GM19452 (cell line): ENCODE measurements at regions not wholly inside any gene's neighbourhood (a gene's known extent, or its start where the extent isn't known, plus 50 kb on each side); places are given as distances from the start of the nearest gene placed in this dataset.
"Not testable (repeated sequence)": the region's sequence is repeated elsewhere in the genome, so short reads cannot be mapped to it uniquely, and the experiment has no call there.

Experiments
- ATAC-seq: cut with Tn5 transposase; IDR thresholded peaks from one replicate; pipeline ENCODE4 v1.9.1; 2021; ENCODE audit not compliant: unreplicated experiment

DNA sequence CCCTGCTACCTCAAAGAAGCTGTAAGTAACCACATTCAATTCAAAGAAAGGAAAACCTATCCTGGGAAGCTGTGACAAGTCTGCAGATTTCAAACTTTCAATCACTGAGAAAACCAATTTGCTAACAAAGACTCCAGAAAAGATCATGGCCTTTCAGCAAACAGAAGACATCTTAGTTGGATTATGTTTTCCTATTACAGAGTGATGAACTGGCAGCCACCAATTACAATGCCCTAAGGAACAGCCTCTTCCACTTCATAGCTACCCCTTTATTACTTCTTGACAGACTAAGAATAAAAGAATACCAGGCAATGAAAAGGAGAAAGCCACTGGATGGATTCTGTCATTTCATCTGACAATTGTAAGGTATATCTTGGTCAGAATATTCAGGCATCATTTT is 128.2 kb upstream of the RASEF start:
- no peak for ATAC-seq

DNA sequence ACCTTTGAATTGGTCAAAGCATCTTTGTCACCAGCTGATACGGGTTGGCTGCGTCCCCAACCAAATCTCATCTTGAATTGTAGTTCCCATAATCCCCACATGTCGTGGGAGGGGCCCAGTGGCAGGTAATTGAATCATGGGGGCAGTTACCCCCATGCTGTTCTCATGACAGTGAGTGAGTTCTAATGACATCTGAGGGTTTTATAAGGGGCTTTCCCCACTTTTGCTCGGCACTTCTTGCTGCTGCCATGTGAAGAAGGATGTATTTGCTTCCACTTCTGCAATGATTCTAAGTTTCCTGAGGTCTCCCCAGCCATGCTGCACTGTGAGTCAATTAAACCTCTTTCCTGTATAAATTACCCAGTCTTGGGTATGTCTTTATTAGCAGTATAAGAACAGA is 126.1 kb upstream of the RASEF start:
- ATAC-seq: not testable (repeated sequence)

DNA sequence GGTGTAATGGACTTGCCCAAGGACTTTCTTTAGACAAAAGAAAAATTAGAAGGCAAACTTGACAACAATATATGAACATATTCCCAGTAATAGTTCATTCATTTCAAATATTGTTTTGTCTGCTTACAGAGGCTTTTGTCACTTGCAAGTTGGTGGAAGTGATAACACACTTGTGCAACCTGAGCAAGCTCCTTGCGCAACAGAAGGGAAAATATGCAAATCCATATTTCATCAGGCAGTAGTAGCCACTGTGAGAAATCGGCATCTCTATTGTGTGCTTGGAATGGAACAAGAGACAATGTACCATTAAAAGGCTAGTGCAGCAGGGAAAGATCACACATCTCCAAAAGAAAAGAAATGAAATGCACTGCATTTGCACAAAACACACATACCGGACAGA is 125.3 kb upstream of the RASEF start:
- ATAC-seq: no peak

DNA sequence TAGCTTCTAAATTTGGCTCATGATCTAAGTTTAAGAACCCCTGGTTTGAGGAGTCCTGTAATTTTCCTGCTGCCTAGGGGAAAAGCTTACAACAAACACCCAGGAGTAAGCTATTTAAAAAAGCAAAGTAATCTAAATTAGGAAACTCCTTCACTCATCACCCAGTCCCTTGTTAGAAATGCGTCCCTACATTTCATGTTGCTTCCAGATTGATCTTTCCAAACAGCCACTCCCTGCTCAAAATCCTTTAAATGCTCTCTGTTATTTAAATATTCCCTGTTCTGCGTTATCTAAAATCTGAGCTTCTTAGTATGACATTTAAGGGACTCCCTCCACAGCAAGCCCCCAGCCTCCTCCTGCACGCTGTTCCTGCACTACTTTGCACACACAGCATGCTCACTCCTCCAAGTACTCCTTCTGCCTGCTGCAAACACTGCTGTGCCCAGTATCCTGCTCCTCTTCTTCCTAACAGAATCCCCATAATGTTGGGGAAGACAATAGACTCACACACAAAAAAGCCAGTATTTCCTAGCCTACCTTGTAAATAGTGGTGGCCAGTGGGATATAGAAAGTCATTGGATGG is 123.3 kb upstream of the RASEF start:
- no peak for ATAC-seq

DNA sequence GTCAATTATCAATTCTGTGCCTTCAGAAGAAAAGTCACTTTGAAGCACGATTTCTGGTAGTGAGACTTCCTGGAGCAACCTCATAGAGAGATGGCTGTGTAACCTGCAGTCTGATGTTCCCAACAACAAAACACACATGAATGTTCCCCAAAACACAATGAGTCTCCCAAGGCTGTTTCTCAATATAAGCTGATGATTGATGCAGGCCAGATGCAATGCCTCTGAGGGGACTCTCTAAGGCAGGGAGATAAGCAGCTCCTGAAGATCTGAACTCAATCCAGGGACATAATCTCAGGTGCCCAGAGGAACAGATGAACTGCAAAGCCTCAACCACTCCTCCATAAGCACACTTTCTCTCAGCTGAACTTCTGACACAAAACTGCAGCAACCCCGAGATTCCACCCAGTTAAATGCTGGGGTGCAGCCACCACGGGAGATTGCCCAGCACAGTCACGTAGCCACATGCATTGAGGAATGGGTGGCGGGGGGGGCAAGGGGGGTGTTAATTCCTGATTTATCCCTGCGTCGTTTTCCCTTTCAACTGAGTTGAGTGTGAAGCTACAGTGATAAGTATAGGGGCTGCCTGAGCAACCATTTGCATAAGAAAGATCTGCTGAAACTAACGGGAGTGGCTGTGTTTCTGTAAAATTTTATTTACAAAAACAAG is 122.7 kb upstream of the RASEF start:
- ATAC-seq: no peak

DNA sequence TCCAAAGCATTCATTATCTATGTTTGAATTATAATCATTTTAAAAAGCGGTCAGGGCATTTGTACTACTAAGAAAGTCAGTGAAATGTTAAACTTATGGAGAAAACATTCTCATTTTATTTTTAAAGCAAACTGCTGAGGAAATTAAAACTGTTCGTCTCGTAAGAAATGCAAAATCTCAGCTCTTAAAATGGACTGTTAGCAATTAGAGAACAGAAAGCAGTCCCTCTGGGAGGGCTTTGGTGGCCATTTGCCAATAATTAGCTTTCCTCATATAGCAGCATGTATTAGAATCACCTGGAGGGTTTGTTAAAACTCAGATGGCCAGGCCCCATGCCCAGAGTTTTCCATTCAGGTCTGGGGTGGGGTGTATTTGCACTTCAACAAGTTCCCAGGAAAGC is 120.7 kb upstream of the RASEF start:
- ATAC-seq: no peak

DNA sequence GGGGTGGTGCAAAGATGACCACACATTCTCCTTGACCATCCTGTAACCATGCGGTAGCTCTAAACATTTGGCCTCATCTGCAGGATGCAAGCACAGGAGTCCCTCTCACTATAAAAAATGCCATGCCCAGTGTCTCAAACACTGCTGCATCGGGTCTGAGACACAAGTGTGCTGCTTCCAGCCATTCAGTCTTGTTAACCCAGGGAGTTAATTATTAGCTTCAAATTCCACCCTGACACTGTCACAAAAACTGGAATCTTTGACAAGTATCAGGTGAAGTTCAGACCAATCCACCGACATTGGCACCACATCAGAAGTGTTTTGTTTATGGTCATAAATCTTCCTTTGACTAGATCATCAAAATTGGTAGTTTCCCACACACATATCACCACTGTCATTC is 119.1 kb upstream of the RASEF start:
- no peak for ATAC-seq

DNA sequence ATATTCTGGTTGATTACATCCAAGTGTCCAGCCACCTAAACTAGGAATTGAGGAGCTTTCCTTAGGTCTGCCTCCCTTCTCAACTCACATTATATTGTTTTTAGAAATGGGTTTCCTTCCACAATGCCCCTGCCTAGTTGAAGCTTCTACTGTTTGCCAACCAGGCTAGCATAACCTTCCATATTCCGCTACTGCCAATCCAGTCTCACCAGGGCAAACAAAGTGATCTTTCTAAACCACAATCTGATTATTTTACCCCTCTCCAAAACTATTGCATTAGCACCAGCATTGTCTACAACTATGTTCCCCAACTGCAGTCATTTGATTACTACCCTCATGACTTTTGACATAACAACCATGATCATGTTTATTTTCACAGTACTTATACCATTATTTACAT is 115.8 kb upstream of the RASEF start:
- no peak for ATAC-seq

DNA sequence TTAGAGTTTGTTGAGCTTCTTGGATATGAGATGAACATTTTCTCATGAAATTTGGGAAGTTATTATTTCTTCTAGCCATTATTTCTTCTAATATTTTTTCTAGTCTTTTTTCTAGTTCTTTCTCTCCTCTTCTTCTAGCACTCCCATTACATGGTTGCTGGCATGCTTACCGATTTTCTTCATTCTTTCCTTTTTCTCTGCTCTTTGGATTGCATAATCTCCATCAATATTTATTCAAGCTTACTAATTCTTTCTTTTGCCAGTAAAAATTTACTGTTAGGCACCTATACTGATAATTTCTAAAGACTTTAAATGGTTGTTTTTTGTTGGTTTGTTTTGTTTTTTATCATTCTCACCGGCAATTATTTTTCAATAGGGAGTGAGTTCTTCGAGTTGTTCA is 114.8 kb upstream of the RASEF start:
- no peak for ATAC-seq

DNA sequence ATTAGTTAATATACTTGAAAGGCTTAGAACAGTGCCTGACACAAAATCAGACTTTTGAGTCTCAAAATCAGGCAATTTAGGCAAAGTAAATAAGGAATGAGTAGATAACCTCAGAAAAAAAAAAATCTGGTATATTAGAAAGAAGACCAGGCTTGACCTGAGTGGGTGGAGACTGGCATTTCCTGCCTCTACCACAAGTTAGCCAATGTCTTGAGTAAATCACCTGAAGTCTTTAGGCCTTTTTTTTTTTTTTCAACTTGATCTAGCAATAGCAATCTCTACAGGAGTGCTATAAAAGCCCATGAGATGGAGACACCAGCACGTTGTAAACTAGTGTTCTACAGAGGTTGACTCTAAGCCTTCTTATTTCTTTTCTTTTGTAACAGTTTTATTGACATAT is 104.2 kb upstream of the RASEF start:
- no peak for ATAC-seq

DNA sequence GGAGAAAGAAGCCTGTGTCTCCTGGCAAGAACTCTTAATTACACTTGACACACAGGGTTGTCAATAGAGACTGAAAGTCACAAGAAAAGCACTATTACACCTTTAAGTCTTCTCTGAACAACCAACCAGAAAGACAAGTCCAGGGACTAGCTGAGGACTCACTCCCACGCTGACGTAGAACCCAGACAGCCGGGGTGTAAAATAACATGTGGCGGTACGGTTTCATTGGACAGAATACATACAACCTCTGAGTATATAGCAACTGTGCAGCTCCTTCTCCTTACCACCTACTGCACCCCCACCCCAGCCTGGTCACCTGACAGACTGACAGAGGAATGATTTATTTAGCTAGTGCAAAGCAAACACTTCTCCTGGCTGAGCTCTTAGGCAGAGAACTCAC is 103.4 kb upstream of the RASEF start:
- ATAC-seq: no peak

DNA sequence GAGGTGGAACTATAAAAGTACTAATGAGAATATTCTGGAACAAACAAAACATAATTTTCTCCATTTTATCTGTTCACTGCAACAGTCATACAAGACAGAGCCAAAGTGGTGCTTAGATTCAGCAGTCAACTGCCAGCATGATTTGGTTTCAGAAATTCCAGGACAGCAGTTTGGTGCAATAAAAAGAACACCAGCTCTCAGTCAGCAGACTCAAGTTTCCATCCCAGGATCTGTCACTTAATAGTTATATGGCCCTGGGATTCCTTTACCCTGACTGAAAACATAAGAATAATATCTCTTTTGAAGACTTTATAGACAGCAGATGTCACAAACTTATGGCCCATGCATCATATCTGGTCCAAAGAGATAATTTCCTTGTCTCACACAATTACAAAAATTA is 92.8 kb upstream of the RASEF start:
- no peak for ATAC-seq

DNA sequence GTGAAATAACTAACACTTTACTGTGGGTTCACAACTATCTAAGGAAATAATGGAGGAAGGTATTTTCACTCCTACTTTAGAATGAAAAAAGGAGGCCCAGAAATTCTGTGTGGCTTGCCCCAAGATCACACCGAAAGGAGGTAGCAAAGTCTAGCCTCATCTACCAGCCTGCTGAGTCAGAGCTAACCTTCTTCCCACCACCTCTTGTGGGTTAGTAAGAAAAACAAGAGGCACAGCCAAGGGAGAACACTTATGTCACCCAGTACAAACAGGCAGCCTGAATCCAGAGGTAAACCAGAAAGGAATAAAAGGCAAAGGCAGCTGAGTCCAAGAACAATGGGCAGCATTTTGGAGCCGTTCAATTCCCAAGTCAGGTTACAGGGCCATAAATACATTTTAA is 91.9 kb upstream of the RASEF start:
- no peak for ATAC-seq

DNA sequence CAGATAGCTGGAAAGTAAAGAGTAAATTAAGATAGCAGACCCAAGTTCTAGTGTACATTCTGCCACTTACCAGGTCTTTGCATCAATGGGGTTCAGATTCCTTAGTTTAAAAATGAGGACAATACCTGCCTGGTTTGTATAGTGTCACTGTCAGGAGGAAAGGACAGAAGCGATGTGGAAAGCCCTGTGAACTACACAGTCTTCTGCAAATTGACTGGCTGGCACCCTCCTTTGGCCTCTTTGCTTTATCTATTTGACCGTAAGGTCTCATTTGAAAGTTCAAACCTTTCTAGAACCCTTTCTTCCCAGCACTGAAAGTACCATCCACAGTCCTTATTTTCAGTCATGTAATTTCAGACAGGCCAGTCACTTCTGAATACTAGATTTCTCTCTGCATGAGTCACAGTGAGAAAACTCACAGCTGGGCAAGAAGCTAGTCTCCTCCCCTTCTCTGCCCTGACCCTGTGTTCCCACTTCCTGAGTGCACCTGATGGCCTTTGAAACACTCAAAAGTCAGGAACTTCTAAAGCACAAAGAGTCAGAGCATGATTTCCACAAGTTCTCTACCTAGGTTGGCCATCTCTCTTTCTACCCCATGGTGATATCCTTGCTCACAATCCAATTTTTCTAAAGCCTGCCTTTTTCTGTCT is 91.3 kb upstream of the RASEF start:
- ATAC-seq: peak; percentile 98

DNA sequence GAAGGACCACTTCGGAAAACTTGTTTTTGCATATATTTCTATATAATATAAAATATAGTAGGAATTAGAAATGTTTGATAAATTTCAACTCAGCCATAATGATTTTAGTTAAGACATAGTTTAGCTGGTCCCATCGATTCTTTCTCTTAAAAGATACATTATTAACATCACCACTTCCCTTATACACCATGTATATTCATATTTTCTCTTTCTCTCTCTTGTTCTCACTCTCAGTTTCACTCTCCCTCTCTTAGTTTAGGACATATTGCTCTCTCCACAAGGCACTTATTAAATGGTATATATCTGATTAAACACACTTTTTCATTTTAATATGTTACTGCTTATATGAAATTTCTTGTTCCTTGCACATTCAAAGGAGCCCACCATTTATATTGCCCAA is 90.1 kb upstream of the RASEF start:
- no peak for ATAC-seq

DNA sequence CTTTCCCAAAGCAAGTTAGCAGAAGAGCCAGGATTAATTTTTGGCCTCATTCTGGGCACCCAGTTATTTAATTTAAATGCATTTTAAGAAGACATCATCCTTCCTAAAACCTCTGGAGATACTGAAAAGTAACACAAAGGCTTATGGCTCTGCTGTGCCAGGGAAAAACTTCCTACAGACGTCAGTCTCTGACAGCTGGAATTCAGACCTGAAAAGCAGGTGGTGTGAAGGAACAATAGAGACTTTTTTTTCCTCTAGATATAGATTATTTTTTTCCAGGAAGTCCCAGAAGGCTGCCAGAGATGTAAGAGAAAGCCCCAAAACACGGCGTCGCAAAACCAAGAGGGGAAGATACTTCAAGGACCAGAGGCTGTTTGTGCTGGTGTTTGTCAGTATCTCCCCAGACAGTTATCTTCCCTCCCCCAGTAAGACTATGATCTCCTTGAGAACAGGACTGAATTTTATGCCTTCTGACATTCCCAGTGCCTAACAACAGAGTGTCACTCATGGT is 88.7 kb upstream of the RASEF start:
- no peak for ATAC-seq

DNA sequence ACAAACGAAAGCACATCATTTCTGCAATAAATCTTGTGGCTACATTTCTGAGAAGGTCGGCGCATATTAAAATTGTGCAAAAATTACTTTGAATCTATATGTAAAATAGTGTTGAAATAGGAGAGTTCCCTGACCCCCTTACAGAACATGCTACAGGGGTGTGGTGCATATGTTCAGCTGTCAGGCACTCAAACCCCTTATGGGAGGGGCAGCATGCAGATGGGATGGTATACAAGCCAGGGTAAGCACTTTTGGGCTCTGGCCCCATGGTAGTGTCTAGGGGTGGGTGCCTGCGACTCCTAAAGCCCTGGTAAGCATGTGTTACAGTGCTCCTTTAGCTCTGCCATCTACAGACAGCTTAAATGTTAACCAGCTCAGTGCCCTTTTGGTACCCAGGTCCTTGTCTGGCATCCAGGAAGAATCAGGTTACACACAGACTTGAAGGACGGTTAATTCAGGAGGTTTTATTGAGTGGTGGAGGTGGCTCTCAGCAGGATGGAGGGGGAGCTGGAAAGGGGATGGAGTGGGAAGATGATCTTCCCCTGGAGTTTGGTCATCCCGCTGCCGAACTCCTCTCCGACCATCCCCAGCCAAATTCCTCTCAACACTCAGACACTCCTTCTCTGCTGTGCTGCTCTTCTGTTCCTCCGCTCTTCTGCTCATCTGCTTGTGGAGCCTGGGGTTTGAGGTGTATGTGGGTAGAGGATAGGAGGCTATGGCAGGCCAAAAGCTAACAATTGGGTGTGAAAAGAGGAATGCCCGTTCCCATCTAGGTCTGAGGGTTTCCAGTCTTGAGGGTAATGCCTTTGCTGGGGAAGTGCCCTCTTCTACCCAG is 84.6 kb upstream of the RASEF start:
- ATAC-seq: no peak

DNA sequence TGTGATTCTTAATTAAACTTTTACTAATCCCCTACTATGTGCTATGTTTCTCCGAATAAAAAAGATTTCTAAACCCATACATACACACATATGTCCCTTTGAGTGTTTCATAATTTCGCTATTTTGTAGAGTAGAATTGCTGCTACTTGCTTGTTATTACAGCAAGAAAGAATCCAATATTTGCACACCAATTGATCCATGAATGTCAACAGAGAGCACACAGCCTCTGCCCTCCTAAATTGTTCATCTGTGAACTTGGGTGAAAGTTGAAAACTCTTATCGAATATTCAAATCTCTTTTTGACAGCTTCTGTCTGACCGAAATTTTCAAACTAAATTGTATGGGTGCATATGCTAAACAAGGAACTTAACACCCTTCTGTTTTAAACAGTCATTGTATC is 83.4 kb upstream of the RASEF start:
- ATAC-seq: no peak

DNA sequence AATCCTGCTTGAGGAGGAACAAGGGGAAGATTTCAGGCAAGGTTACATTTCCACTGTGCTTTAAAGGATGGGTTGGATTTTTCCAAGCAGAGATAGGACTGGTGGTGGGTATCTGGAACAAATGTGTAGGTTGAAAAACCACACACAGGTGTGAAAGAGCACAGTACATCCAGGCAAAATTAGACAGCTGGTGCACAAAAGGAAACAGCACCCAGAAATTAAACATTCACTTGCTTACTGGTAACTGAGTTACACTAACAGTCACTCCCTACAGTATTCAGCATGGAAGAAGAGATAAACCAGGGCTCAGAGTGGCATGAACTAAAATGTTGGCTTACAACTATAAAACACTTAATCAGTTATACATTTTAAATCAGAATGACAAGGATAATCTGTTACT is 81.5 kb upstream of the RASEF start:
- ATAC-seq: no peak

DNA sequence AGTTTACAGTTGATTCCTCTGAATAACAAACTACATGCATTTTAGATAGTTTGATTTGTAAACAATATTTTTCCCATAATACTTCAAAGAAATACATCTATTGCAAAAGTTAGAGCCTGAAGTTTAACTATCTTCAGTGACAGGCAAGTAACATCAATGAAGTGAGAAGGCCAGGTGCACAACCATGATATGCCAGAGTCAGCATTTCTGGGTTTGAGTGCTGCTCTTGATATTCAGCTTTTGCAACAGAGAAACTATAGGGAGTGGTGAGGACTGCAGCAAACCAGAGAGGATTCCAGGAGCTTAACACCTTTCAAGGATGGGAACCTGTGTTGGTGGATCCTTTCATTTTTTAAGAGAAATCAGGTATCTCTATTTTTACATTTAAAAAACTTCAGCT is 79.4 kb upstream of the RASEF start:
- no peak for ATAC-seq

DNA sequence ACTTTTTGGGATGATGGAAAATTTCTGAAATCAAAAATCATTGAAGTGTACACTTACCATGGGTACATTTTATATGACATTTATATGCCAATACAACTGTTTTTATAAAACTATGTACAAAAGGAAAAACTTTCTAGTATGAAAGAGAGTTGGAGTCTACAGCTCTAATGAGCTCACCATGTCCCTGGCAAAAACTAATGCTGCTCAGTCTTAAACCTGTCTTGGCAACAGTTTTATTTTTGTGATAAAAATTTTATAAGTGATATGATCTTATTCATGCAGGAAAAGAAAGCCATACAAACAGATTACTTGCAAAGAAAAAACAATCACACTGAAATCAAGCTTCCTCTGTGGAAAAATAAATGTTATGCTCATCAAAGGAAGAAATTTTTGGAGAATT is 78.9 kb upstream of the RASEF start:
- ATAC-seq: no peak

DNA sequence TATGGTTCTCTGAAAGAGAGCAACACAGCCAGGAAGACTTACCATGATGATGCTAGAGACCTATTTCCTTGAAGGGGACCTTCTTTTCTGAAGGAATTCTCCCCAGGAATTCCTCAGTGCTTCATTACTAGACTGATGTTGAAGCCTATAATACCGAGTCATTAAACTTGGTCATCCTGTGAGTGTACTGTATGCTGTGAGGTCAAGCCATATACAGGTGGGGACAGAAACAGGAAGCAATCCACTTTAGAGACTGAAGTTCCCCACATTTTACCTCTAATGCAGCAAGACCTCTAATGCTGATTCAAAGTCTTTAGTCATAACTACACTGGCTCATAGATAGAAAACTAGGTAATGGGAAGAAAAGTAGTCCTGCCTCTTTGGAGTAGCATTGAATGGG is 77.1 kb upstream of the RASEF start:
- no peak for ATAC-seq
